NCI-H510A treated with DMSO at 0.1 percent for 48 hours (cell line): ENCODE measurements at regions not wholly inside any gene's neighbourhood (a gene's known extent, or its start where the extent isn't known, plus 50 kb on each side); places are given as distances from the start of the nearest gene placed in this dataset.

ENCODE experiments used
- DNase-seq: peaks from one replicate; lab custom pipeline; 2025; lab: John Stamatoyannopoulos, UW

GRCh38 chr12:34291426-34291901 lies 269.2 kb downstream of the ALG10 start:
- no peak for DNase-seq

- DNase-seq = no peak
Measured at GRCh38 chr12:34292736-34293625, 270.7 kb downstream of the ALG10 start.

DNA sequence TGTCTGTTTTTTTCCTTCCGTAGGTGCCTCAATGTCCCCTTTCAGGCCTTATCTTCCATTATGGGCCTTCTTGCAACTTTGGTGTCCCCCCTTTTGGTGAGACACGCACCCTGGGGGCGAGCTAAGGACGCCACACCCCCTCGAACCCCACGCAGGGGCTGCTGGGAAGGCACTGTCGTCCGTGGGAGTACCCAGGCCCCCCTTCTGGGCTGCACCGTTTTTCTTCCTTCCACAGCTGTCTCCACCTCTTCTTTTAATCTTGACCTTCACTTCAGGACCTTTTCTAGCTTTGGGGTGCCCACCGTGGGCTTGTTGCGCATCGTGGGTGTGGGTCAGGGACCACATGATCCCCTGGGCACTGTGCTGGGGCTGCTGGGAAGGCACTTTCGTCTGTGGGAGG lies 271.8 kb downstream of the ALG10 start:
- DNase-seq = no peak

DNA sequence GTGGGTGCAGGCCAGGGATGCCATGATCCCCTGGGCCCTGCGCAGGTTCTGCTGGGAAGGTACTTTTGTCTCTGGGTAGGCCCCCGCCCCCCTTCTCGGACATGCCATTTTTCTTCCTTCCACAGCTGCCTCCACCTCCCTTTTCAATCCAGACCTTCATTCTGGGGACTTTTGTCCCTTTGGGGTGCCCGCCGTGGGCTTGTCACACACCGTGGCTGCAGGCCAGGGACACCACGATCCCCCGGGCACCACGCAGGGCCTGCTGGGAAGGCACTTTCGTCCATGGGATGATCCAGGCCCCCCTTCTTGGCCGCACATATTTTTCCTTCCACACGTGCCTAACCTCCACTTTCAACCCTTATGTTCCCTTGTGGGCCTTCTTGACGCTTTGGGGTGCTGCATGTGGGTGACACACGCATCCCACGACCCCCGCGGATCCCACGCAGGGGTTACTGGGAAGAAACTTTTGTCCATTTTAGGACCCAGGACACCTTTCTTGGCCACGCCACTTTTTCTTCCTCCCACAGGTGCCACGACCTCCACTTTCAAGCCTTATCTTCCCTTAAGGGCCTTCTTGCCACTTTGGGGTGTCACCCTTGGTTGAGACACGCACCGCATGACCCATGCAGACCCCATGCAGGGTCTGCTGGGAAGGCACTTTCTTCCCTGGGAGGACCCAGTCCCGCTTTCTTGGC lies 272.5 kb downstream of the ALG10 start:
- no peak for DNase-seq

DNA sequence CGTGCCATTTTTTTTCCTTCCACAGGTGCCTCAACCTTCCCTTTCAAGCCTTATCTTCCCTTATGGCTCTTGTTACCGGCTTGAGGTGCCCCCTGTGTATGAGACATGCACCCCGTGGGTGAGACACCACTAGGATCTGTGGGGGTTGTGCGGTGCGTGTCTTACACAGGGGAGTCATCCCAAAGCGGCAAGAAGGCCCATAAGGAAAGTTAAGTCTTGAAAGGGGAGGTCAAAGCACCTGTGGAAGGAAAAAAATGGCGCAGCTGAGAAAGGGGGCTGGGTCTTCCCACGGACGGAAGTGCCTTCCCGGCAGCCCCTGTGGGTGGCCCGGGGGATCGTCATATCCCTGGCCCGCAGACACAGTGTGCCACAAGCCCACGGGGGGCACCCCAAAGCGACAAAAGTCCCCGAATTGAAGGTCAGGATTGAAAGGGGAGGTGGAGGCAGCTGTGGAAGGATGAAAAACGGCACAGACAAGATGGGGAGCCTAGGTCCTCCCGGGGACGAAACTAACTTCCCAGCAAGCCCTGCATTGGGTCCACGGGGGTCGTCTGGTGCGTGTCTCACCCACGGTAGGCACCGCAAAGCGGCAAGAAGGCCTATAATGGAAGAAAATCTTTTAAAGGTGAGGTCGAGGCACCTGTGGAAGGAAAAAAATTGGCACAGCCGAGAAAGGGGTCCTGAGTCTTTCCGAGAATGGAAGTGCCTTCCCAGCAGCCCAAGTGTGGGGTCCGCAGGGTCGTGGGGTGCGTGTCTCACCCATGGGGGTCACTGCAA lies 273.3 kb downstream of the ALG10 start:
- DNase-seq = no peak

DNA sequence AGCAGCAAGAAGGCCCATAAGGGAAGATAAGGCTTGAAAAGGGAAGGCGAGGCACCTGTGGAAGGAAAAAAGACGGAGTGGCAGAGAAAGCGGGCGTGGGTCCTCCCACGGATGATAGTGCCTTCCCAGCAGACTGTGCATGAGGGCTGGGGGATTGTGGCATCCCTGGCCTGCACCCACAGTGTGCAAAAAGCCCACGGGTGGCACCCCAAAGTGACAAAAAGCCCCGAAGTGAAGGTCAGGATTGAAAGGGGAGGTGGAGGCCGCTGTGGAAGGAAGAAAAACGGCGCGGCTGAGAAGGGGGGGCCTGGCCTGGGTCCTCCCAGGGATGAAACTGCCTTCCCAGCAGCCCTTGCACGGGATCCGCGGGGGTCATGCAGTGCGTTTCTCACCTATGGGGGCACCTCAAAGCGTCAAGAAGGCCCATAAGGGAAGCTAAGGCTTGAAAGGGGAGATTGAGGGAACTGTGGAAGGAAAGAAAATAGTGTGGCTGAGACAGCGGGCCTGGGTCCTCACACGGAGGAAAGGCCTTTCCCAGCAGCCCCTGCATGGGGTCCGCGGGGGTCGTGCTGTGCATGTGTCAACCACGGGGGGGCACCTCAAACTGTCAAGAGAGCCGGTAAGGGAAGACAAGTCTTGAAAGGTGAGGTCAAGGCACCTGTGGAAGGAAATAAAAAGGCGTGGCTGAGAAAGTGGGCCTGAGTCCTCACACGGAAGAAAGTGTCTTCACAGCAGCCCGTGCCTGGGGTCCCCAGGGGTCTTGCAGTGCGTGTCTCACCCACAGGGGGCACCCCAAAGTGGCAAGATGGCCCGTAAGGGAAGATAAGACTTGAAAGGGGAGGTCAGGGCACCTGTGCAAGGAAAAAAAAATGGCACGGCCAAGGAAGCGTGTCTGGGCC lies 274.1 kb downstream of the ALG10 start:
- DNase-seq = no peak

DNA sequence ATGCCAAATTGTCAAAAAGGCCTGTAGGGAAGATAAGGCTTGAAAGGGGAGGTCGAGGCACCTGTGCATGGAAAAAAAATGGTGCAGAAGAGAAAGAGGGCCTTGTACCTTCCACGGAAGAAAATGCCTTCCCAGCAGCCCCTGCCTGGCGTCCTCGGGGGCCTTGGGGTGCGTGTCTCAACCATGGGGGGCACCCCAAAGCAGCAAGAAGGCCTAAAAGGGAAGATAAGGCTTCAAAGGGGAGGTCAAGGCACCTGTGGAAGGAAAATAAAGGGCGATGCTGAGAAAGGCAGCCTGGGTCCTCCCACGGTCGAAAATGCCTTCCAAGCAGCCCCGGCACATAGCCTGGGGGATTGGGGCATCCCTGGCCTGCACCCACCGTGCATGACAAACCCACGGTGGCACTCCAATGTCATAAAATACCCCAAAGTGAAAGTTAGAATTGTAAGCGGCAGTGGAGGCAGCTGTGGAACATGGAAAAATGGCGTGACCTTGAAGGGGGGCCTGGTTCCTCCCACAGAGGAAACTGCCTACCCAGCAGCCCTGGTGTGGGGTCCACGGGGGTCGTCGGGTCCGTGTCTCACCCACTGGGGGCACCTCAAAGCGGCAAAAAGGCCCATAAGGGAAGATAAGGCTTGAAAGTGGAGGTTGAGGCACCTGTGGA lies 275.0 kb downstream of the ALG10 start:
- no peak for DNase-seq

DNA sequence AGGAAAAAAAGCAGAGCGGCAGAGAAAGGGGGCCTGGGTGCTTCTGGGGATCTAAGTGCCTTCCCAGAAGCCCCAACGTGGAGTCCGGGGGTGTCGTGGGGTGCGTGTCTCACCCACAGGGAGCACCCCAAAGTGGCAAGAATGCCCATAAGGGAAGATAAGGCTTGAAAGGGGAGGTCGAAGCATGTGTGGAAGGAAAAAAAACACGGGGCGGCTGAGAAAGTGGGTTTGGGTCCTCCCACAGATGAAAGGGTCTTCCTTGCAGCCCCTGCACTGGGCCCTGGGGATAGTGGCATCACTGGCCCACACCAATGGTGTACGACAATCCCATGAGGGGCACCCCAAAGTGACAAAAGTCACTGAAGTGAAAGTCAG lies 275.5 kb downstream of the ALG10 start:
- DNase-seq = no peak

- DNase-seq = no peak
Measured at GRCh38 chr12:34298176-34298970, 276.1 kb downstream of the ALG10 start.

DNA sequence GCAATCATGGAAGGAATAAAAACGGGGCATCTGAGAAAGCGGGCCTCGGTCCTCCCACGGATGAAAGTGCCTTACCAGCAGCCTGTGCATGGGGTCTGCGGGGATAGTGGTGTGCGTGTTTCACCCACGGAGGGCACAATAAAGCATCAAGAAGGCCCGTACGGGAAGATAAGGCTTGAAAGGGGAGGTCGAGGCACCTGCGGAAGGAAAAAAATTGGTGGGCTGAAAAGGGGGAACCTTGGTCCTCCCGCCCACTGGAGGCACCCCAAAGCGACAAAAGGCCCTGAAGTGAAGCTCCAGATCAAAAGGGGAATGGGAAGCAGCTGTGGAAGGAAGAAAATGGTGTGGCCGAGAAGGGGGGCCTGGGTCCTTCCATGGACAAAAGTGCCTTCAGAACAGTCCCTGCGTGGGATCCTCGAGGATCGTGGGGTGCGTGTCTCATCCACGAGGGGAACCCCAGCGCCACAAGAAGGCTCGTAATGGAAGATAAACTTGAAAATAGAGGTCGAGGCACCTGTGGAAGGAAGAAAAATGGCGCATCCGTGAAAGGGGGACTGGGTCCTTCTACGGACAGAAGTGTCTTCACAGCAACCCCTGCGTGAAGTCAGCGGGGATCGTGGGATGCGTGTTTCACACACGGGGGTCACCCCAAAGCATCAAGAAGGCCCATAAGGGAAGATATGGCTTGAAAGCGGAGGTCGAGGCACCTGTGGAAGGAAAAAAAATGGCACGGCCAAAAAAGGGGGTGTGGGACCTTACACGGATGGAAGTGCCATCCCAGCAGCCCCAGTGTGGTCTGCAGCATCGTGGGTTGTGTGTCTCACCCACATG lies 276.9 kb downstream of the ALG10 start:
- DNase-seq = no peak

DNA sequence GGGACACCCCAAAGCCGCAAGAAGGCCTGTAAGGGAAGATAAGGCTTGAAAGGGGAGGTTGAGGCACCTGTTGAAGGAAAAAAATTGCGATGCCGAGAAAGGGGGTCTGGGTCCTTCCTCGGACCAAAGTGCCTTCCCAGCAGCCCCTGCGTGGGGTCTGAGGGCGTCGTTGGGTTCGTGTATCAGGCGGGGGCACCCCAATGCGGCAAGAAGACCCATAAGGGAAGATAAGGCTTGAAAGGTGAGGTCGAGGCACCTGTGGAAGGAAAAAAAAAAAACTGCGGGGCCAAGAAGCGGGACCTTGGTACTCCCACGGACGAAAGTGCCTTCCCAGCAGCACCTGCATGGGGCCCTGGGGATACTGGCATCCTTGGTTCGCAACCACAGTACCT lies 277.5 kb downstream of the ALG10 start:
- DNase-seq = no peak

DNA sequence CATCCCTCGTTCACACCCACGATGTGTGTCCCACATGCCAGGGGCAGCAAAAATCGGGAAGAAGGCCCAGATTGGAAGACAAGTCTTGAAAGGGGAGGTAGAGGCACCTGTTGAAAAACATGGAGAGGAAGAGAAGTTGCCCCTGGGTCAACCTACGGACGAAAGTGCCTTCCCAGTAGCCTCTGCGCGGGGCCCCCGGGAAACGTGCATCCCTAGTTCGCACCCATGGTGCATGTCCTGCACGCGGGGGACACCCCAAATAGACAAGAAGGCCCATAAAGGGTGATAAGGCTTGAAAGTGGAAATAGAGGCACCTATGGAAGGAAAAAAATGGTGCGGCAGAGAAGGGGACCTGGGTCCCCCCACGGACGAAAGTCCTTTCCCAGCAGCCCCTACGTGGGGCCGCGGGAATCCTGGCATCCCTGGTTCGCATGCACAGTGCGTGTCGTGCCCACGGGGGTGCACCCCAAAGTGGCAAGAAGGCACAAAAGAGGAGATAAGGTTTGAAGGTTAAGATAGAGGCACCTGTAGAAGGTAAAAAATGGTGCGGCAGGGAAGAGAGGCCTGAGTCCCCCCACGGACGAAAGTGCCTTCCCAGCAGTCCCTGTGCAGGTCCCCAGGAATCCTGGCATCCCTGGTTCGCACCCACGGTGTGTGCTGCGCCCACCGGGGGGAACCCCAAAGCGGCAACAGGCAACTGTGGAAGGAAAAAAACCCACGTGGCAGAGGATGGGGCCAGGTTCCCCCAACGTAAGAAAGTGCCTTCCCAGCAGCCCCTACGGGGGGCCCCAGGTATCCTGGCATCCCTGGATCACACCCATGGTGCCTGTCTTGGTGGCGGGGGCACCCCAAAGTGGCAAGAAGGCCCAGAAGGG lies 278.3 kb downstream of the ALG10 start:
- DNase-seq = no peak

- no peak for DNase-seq
Measured at GRCh38 chr12:34301251-34302130, 279.2 kb downstream of the ALG10 start.

DNA sequence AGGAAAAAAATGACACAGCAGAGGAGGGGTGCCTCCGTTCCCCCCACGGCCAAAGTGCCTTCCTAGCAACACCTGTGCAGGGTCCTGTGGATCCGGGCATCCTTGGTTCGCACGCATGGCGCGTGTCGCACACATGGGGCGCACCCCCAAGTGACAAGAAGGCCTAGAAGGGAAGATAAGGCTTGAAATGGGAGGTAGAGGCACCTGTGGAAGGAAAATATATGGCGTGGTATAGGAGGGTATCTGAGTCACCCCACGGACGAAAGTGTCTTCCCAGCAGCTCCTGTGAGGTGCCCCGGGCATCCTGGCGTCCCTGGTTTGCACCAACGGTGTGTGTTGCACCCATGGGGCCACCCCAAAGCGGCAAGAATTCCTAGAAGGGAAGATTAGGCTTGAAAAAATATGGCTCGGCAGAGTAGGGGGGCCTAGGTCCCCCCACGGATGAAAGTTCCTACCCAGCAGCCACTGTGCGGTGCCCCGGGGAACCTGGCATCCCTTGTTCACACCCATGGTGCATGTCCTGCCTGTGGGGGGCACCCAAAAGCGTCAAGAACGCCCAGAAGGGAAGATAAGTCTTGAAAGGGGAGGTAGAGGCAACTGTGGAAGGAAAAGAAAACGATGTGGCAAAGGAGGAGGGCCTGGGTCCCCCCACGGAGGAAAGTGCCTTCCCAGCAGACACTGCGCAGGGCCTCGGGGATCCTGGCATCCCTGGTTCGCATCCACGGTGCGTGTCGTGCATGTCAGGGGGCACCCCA lies 280.0 kb downstream of the ALG10 start:
- no peak for DNase-seq

DNA sequence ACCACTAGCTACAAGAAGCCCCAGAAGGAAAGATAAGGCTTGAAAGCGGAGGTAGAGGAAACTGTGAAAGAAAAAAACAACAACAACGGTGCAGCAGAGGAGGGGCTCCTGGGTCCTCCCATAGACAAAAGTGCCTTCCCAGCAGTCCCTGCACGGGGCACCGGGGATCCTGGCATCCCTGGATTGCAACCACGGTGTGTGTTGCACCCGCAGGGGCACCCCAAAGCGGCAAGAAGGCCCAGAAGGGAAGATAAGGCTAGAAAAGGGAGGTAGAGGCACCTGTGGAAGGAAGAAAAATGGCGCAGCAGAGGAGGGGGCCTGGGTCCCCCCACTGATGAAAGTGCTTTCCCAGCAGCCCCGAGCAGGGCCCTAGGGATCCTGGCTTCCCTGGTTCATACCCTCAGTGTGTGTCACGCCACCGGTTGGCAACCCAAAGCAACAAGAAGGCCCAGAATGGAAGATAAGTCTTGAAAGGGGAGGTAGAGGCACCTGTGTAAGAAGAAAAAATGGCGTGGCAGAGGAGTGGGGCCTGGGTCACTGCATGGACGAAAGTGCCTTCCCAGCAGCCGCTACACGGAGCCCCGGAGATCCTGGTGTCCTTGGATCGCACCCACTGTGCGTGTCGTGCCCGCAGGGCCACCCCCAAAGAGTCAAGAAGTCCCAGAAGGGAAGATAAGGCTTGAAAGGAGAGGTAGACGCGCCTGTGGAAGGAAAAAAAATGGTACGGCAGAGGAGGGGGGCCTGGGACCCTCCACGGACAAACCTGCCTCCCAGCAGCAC lies 281.0 kb downstream of the ALG10 start:
- DNase-seq = no peak

GRCh38 chr12:34304001-34304400 lies 281.7 kb downstream of the ALG10 start:
- DNase-seq = no peak
